ENCODE measurements at regions not wholly inside any gene's neighbourhood (a gene's known extent, or its start where the extent isn't known, plus 50 kb on each side); places are given as distances from the start of the nearest gene placed in this dataset.

DNA sequence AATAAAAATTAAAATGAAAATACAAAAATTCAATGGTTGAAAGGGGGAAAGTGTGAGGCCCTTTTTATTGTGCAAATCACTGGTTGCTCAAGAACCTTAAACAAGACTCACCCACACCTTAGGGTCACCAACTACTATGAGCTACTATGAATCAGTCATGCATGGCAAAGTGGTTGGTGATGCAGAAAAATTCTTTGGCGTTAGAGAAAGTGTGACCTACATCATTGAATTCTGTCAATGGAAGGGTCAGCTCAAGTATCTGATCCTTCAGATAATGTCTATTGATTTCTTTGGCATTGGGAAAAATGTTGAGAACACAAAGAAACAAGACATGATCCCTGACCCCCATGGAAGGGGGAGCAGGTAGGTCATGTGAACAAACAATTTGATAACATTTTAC, 149.7 kb upstream of the ADCY2 start:
- no peak overlapping the region for H3K4me3 ChIP-seq (ENCODE audit: low read length)
- no peak overlapping the region for H3K27ac ChIP-seq (ENCODE audit: low read depth, low read length)
- no peak for TF ChIP-seq CTCF (conservative IDR thresholded peaks at IDR 0.05)
- Mint-ChIP-seq H3K27me3 (ENCODE audit: insufficient read depth) (no peaks in the 10 kb centered on the region), H3K4me1 (peaks cover 13% of the 10 kb centered on the region), H3K4me3 (no peak overlapping the region), H3K36me3 (ENCODE audit: low read depth) (no peaks in the 10 kb centered on the region), H3K27ac (no peak overlapping the region), H3K9me3 (no peaks in the 10 kb centered on the region)
- no peak overlapping the region for H3K9ac ChIP-seq (ENCODE audit: extremely low read depth, low read length, poor library complexity, severe bottlenecking)
- H3K9me3 ChIP-seq (ENCODE audit: control insufficient read depth, low read length) = no peaks in the 10 kb centered on the region
- no peaks in the 10 kb centered on the region for H3K27me3 ChIP-seq (ENCODE audit: control insufficient read depth, insufficient read depth, low read length, poor library complexity, severe bottlenecking)
- no peaks in the 10 kb centered on the region for H3K36me3 ChIP-seq (ENCODE audit: control insufficient read depth, insufficient read depth, low read length)
- DNase-seq = no peak
- peaks cover 18% of the 10 kb centered on the region for H3K4me1 ChIP-seq (ENCODE audit: control insufficient read depth, insufficient read depth, low read length)
- WGBS, 2 experiments (ENCODE audit: insufficient coverage in 1 of 2, insufficient read length in 1 of 2) = 92 to 94% methylated on average over 1 of the region's 1 CpG

DNA sequence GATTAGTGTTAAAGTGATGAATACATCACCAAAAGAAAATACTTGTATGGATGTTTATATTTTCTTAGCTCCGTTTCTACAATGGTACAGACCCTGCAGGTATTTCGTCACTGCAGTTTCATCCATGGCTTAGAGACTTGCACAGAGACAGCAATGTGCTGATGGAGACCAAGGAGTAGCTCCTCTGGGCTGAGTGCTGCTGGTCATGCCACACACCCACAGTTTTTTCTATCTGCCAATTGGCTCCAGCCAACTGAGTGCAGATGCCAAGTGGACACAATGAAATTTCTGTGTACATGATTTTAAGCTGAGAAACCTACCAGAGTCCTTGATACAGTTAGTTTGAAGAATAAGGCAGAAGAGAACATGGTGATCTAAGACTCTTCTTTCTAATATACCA, 145.9 kb upstream of the ADCY2 start:
- Histone ChIP-seq H3K4me3 (ENCODE audit: low read length) (no peak overlapping the region), H3K27me3 (ENCODE audit: control insufficient read depth, insufficient read depth, low read length, poor library complexity, severe bottlenecking) (no peaks in the 10 kb centered on the region), H3K36me3 (ENCODE audit: control insufficient read depth, insufficient read depth, low read length) (no peaks in the 10 kb centered on the region), H3K4me1 (ENCODE audit: control insufficient read depth, insufficient read depth, low read length) (peaks cover 18% of the 10 kb centered on the region), H3K9ac (ENCODE audit: extremely low read depth, low read length, poor library complexity, severe bottlenecking) (no peak overlapping the region), H3K27ac (ENCODE audit: low read depth, low read length) (no peak overlapping the region), H3K9me3 (ENCODE audit: control insufficient read depth, low read length) (no peaks in the 10 kb centered on the region)
- no peak for TF ChIP-seq CTCF (conservative IDR thresholded peaks at IDR 0.05)
- H3K4me3 Mint-ChIP-seq = no peak overlapping the region
- H3K4me1 Mint-ChIP-seq = peaks cover 15% of the 10 kb centered on the region
- no peak overlapping the region for H3K27ac Mint-ChIP-seq
- no peaks in the 10 kb centered on the region for H3K36me3 Mint-ChIP-seq (ENCODE audit: low read depth)
- peaks cover under 1% of the 10 kb centered on the region for H3K9me3 Mint-ChIP-seq
- H3K27me3 Mint-ChIP-seq (ENCODE audit: insufficient read depth) = no peaks in the 10 kb centered on the region
- WGBS, 2 experiments (ENCODE audit: insufficient coverage in 1 of 2, insufficient read length in 1 of 2) = 86% methylated on average over 2 of the region's 2 CpGs
- DNase-seq = no peak

GRCh38 chr5:7250611-7251010, 145.3 kb upstream of the ADCY2 start:
- no peak for DNase-seq

More at GRCh38 chr5:7250611-7251010, 145.3 kb upstream of the ADCY2 start:
- no peak overlapping the region for H3K4me3 ChIP-seq (ENCODE audit: low read length)
- 95 to 100% methylated on average over 1 to 3 of the region's 3 CpGs for WGBS, 2 experiments (ENCODE audit: insufficient coverage in 1 of 2, insufficient read length in 1 of 2)
- no peaks in the 10 kb centered on the region for H3K9me3 ChIP-seq (ENCODE audit: control insufficient read depth, low read length)
- H3K9me3 Mint-ChIP-seq = peaks cover 3% of the 10 kb centered on the region
- H3K36me3 ChIP-seq (ENCODE audit: control insufficient read depth, insufficient read depth, low read length) = no peaks in the 10 kb centered on the region
- no peak overlapping the region for H3K27ac Mint-ChIP-seq
- no peak overlapping the region for H3K4me3 Mint-ChIP-seq
- peaks cover 18% of the 10 kb centered on the region for H3K4me1 ChIP-seq (ENCODE audit: control insufficient read depth, insufficient read depth, low read length)
- H3K27ac ChIP-seq (ENCODE audit: low read depth, low read length) = no peak overlapping the region
- no peaks in the 10 kb centered on the region for H3K27me3 Mint-ChIP-seq (ENCODE audit: insufficient read depth)
- peaks cover 14% of the 10 kb centered on the region for H3K4me1 Mint-ChIP-seq
- no peaks in the 10 kb centered on the region for H3K36me3 Mint-ChIP-seq (ENCODE audit: low read depth)
- H3K27me3 ChIP-seq (ENCODE audit: control insufficient read depth, insufficient read depth, low read length, poor library complexity, severe bottlenecking) = no peaks in the 10 kb centered on the region
- no peak overlapping the region for H3K9ac ChIP-seq (ENCODE audit: extremely low read depth, low read length, poor library complexity, severe bottlenecking)
- TF ChIP-seq CTCF (conservative IDR thresholded peaks at IDR 0.05) = no peak

All from endodermal cell (in vitro differentiated cells).